OCI-LY3 (cell line): ENCODE measurements at regions not wholly inside any gene's neighbourhood (a gene's known extent, or its start where the extent isn't known, plus 50 kb on each side); places are given as distances from the start of the nearest gene placed in this dataset.
"Not testable (repeated sequence)": the region's sequence is repeated elsewhere in the genome, so short reads cannot be mapped to it uniquely, and the experiment has no call there.

ENCODE experiments used
- H2AFZ ChIP-seq: fragments of 200-600, 300-600 bp; shearing (Covaris generic); 2 replicates; pipeline ENCODE4 v1.6.0; 2014; ENCODE audit warnings: antibody characterized with exemption, low read depth, low read length
- H3K27ac ChIP-seq: fragments of 200-600, 300-600 bp; sonication (generic); 2 replicates; pipeline ENCODE4 v1.5.1; 2014; ENCODE audit warnings: mild to moderate bottlenecking, low read length, moderate library complexity, mixed read lengths
- H3K27me3 ChIP-seq: fragments of 200-600, 300-600 bp; sonication (generic); 2 replicates; pipeline ENCODE4 v1.6.1; 2014; ENCODE audit warnings: low read depth, low read length, mixed read lengths
- H3K36me3 ChIP-seq: fragments of 200-600, 300-600 bp; sonication (generic); replicated peaks from 2 replicates; pipeline ENCODE3; 2014; ENCODE audit warnings: low read depth, low read length, mixed read lengths
- H3K4me1 ChIP-seq: fragments of 300-600, 200-600 bp; sonication (generic); 2 replicates; pipeline ENCODE4 v1.6.1; 2014; ENCODE audit warnings: low read length, mixed read lengths
- H3K4me2 ChIP-seq: fragments of 200-600, 300-600 bp; sonication (generic); 2 replicates; pipeline ENCODE4 v1.6.1; 2014; ENCODE audit warnings: low read length, mixed read lengths
- H3K4me3 ChIP-seq: fragments of 300-600, 200-600 bp; sonication (generic); 2 replicates; pipeline ENCODE4 v1.5.1; 2014; ENCODE audit warnings: antibody characterized with exemption, mild to moderate bottlenecking, low read length, moderate library complexity
- H3K79me2 ChIP-seq: fragments of 300-600, 200-600 bp; shearing (Covaris generic); 2 replicates; pipeline ENCODE4 v1.6.1; 2014; ENCODE audit warnings: mild to moderate bottlenecking, low read length, mixed read lengths
- H3K9ac ChIP-seq: fragments of 300-600, 200-600 bp; shearing (Covaris generic); 2 replicates; pipeline ENCODE4 v1.6.0; 2014; ENCODE audit warnings: mild to moderate bottlenecking, low read length, moderate library complexity
- H3K9me3 ChIP-seq: fragments of 200-600, 300-600 bp; shearing (Covaris generic); 2 replicates; pipeline ENCODE4 v1.6.1; 2014; ENCODE audit warnings: low read length, mixed read lengths; ENCODE audit not compliant: insufficient read depth
- H4K20me1 ChIP-seq: fragments of 200-600, 300-600 bp; sonication (generic); 2 replicates; pipeline ENCODE4 v1.6.1; 2016; ENCODE audit warnings: low read length, mixed read lengths; ENCODE audit not compliant: insufficient read depth
- CTCF ChIP-seq: fragments of 200-600, 300-600 bp; sonication (generic); IDR thresholded peaks from 2 replicates; pipeline ENCODE4 v1.5.1; 2014; ENCODE audit warnings: antibody characterized with exemption, low read length, low read depth
- EZH2phosphoT487 ChIP-seq: fragments of 200-600 bp; shearing (Covaris generic); IDR thresholded peaks from 2 replicates; pipeline ENCODE4 v1.6.1; 2018; ENCODE audit warnings: antibody characterized with exemption, mixed run types, low read depth

GRCh38 chr6:140202964-140203515, 828.6 kb upstream of the CITED2 start:
- H3K27me3 ChIP-seq = no peaks in the 10 kb centered on the region
- no peaks in the 10 kb centered on the region for H3K9me3 ChIP-seq
- no peaks in the 10 kb centered on the region for H4K20me1 ChIP-seq
- H3K36me3 ChIP-seq = no peaks in the 10 kb centered on the region
- no peak overlapping the region for H3K4me3 ChIP-seq
- no peaks in the 10 kb centered on the region for H3K79me2 ChIP-seq
- no peak overlapping the region for H2AFZ ChIP-seq
- H3K9ac ChIP-seq = no peak overlapping the region
- no peaks in the 10 kb centered on the region for H3K4me1 ChIP-seq
- no peak overlapping the region for H3K4me2 ChIP-seq
- no peak overlapping the region for H3K27ac ChIP-seq
- no peak for TF ChIP-seq EZH2phosphoT487
- TF ChIP-seq CTCF = no peak

GRCh38 chr6:140201787-140202458, 827.5 kb upstream of the CITED2 start:
- TF ChIP-seq CTCF (no peak), EZH2phosphoT487 (no peak)
- Histone ChIP-seq H3K9ac (no peak overlapping the region), H3K36me3 (no peaks in the 10 kb centered on the region), H2AFZ (no peak overlapping the region), H3K27me3 (no peaks in the 10 kb centered on the region), H3K9me3 (no peaks in the 10 kb centered on the region), H3K79me2 (no peaks in the 10 kb centered on the region), H3K4me1 (no peaks in the 10 kb centered on the region), H3K4me3 (no peak overlapping the region), H4K20me1 (no peaks in the 10 kb centered on the region), H3K4me2 (no peak overlapping the region), H3K27ac (no peak overlapping the region)

- Histone ChIP-seq H3K36me3 (no peaks in the 10 kb centered on the region), H2AFZ (no peak overlapping the region), H3K4me3 (no peak overlapping the region), H4K20me1 (no peaks in the 10 kb centered on the region), H3K27me3 (no peaks in the 10 kb centered on the region), H3K9me3 (no peaks in the 10 kb centered on the region), H3K79me2 (no peaks in the 10 kb centered on the region), H3K4me1 (no peaks in the 10 kb centered on the region), H3K27ac (no peak overlapping the region), H3K4me2 (no peak overlapping the region), H3K9ac (no peak overlapping the region)
- TF ChIP-seq CTCF = no peak
- TF ChIP-seq EZH2phosphoT487 = no peak
Observed at GRCh38 chr6:140193269-140193668, 818.8 kb upstream of the CITED2 start.

DNA sequence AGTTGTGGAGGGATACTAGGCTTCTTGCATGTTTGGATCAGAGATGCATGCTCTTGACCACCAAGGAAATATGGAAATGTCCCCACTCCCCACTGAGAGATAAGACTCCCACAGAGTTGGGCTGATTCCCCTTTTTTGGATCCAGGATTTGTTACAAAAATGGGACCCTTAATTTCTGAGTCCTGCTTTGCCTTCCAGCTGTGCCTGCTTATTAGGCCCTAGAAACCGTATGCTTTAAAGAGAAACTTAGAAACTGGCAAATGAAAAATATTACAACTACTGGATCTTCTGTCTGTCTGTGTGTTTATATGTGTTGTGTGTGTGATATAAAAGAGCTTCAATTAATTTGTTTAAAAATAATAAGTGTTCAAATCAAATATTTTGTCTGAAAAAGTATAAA, 817.6 kb upstream of the CITED2 start:
- no peak overlapping the region for H2AFZ ChIP-seq
- H3K36me3 ChIP-seq = no peaks in the 10 kb centered on the region
- no peak overlapping the region for H3K9ac ChIP-seq
- TF ChIP-seq EZH2phosphoT487 = no peak
- no peak for TF ChIP-seq CTCF
- H3K27ac ChIP-seq = no peak overlapping the region
- H3K4me1 ChIP-seq = no peaks in the 10 kb centered on the region
- no peaks in the 10 kb centered on the region for H3K9me3 ChIP-seq
- H3K27me3 ChIP-seq = no peaks in the 10 kb centered on the region
- no peak overlapping the region for H3K4me3 ChIP-seq
- H3K4me2 ChIP-seq = no peak overlapping the region
- H4K20me1 ChIP-seq = no peaks in the 10 kb centered on the region
- H3K79me2 ChIP-seq = no peaks in the 10 kb centered on the region

DNA sequence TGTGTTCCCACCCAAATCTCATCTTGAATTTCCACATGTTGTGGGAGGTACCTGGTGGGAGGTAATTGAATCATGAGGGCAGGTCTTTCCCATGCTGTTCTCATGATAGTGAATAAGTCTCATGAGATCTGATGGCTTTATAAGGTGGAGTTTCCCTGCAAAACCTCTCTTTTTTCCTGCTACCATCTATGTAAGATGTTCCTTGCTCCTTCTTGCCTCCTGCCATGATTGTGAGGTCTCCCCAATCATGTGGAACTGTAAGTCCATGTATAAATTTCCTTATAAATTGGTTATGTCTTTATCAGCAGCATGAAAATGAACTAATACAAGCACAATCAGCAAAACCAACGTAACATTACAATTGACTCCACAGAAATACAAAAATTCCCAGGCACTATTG, 814.8 kb upstream of the CITED2 start:
- H3K4me1 ChIP-seq, H2AFZ ChIP-seq, H3K9me3 ChIP-seq: not testable (repeated sequence)

More for the DNA sequence above, 814.8 kb upstream of the CITED2 start:
- not testable (repeated sequence) for H4K20me1 ChIP-seq, H3K9ac ChIP-seq, H3K27ac ChIP-seq, H3K27me3 ChIP-seq, H3K36me3 ChIP-seq, H3K79me2 ChIP-seq, H3K4me2 ChIP-seq, H3K4me3 ChIP-seq
